ENCODE measurements at regions not wholly inside any gene's neighbourhood (a gene's known extent, or its start where the extent isn't known, plus 50 kb on each side); places are given as distances from the start of the nearest gene placed in this dataset.

- no peak for DNase-seq
Measured at GRCh38 chr5:92912283-92912682, 668.7 kb downstream of the NR2F1-AS1 start.

- DNase-seq: no peak
Measured at GRCh38 chr5:92911851-92912250, 669.2 kb downstream of the NR2F1-AS1 start.

- DNase-seq: no peak
Measured at GRCh38 chr5:92911293-92911692, 669.7 kb downstream of the NR2F1-AS1 start.

GRCh38 chr5:92909602-92909962, 671.4 kb downstream of the NR2F1-AS1 start:
- DNase-seq: no peak

GRCh38 chr5:92908952-92909601, 671.9 kb downstream of the NR2F1-AS1 start:
- no peak for DNase-seq

GRCh38 chr5:92907938-92908606, 672.9 kb downstream of the NR2F1-AS1 start:
- DNase-seq: no peak

- DNase-seq: no peak
Measured at GRCh38 chr5:92906798-92907376, 674.1 kb downstream of the NR2F1-AS1 start.

- DNase-seq: no peak
Measured at GRCh38 chr5:92904021-92904420, 677.0 kb downstream of the NR2F1-AS1 start.

GRCh38 chr5:92899611-92900010, 681.4 kb downstream of the NR2F1-AS1 start:
- no peak for DNase-seq

- no peak for DNase-seq
Measured at GRCh38 chr5:92896722-92897121, 684.3 kb downstream of the NR2F1-AS1 start.

GRCh38 chr5:92890841-92891244, 690.2 kb downstream of the NR2F1-AS1 start:
- no peak for DNase-seq

GRCh38 chr5:92889140-92889539, 691.9 kb downstream of the NR2F1-AS1 start:
- no peak for DNase-seq

GRCh38 chr5:92887254-92887653, 693.8 kb downstream of the NR2F1-AS1 start:
- no peak for DNase-seq

GRCh38 chr5:92886751-92887150, 694.3 kb downstream of the NR2F1-AS1 start:
- DNase-seq: no peak

GRCh38 chr5:92885950-92886349, 695.1 kb downstream of the NR2F1-AS1 start:
- DNase-seq: no peak

GRCh38 chr5:92884469-92884868, 696.5 kb downstream of the NR2F1-AS1 start:
- DNase-seq: no peak

- DNase-seq: no peak
Measured at GRCh38 chr5:92879806-92880543, 701.0 kb downstream of the NR2F1-AS1 start.

GRCh38 chr5:92874790-92875189, 706.2 kb downstream of the NR2F1-AS1 start:
- DNase-seq: no peak

- DNase-seq: no peak
Measured at GRCh38 chr5:92868442-92868841, 712.6 kb downstream of the NR2F1-AS1 start.

GRCh38 chr5:92864591-92864990, 716.4 kb downstream of the NR2F1-AS1 start:
- DNase-seq: no peak

- no peak for DNase-seq
Measured at GRCh38 chr5:92863666-92864065, 717.4 kb downstream of the NR2F1-AS1 start.

GRCh38 chr5:92861531-92862285, 719.3 kb downstream of the NR2F1-AS1 start:
- no peak for DNase-seq

- DNase-seq: no peak
Measured at GRCh38 chr5:92860061-92860460, 721.0 kb downstream of the NR2F1-AS1 start.
